SK-N-MC (cell line): ENCODE measurements at regions not wholly inside any gene's neighbourhood (a gene's known extent, or its start where the extent isn't known, plus 50 kb on each side); places are given as distances from the start of the nearest gene placed in this dataset.

Experiments used
- EZH2 ChIP-seq: fragments of 200-600 bp; sonication (generic); IDR thresholded peaks from one replicate; pipeline ENCODE4 v1.6.1; 2017; ENCODE audit warnings: antibody characterized with exemption
- POLR2AphosphoS5 ChIP-seq: IDR thresholded peaks from 2 replicates; pipeline ENCODE4 v1.6.1; 2012; ENCODE audit warnings: mild to moderate bottlenecking, low read depth, low read length, borderline replicate concordance

GRCh38 chr6:167424700-167425099 lies 99.8 kb downstream of the TTLL2 start:
- TF ChIP-seq EZH2 (no peak), POLR2AphosphoS5 (no peak)
